Breast epithelium (tissue), 4 donors: ENCODE measurements at regions not wholly inside any gene's neighbourhood (a gene's known extent, or its start where the extent isn't known, plus 50 kb on each side); places are given as distances from the start of the nearest gene placed in this dataset.
A peak's percentile ranks its signal among the peaks of the same experiment; 100 is the strongest.
"Not testable (repeated sequence)": the region's sequence is repeated elsewhere in the genome, so short reads cannot be mapped to it uniquely, and the experiment has no call there.

Experiments
- DNase-seq, 2 donors: peaks; one replicate each; pipeline ENCODE4 v3.0.0-alpha.2; 2019; ENCODE audit warnings: low spot score in 2 of 2
- H3K27ac ChIP-seq, 2 donors: fragments of 200-600 bp; sonication (generic) in 1 of 2; one replicate each; pipeline ENCODE4 v1.5.1; 2016 to 2019; ENCODE audit warnings: mild to moderate bottlenecking in 1 of 2
- H3K27me3 ChIP-seq, 2 donors: fragments of 200-600 bp; sonication (generic) in 1 of 2; one replicate each; pipeline versions ENCODE4 v1.5.1 to v1.6.0; 2017 to 2019; ENCODE audit warnings: control low read depth in 1 of 2, mild to moderate bottlenecking in 1 of 2
- H3K36me3 ChIP-seq: fragments of 200-600 bp; one replicate; pipeline ENCODE4 v1.5.1; 2019
- H3K4me1 ChIP-seq, 2 donors: fragments of 200-600 bp; sonication (generic); one replicate each; pipeline ENCODE4 v1.5.1; 2016 to 2019; ENCODE audit warnings: control low read depth in 1 of 2
- H3K4me3 ChIP-seq, 3 donors: fragments of 200-600 bp; sonication (generic); 1 replicate in 2 of 3; 2 replicates in 1 of 3; pipeline ENCODE4 v1.5.1; 2016 to 2019; ENCODE audit warnings: mild to moderate bottlenecking in 3 of 3, moderate library complexity in 2 of 3
- H3K9me3 ChIP-seq, 2 donors: fragments of 200-600 bp; sonication (generic) in 1 of 2; one replicate each; pipeline ENCODE4 v1.5.1; 2016 to 2019; ENCODE audit warnings: control low read depth in 1 of 2
- POLR2A ChIP-seq: fragments of 450-650 bp; IDR thresholded peaks from one replicate; pipeline ENCODE4 v1.6.1; 2016; ENCODE audit warnings: antibody characterized with exemption, mild to moderate bottlenecking, moderate library complexity
- POLR2AphosphoS5 ChIP-seq, 3 donors: sonication (generic); formaldehyde crosslinking; IDR thresholded peaks; one replicate each; pipeline ENCODE4 v1.6.1; 2017; ENCODE audit warnings: antibody characterized with exemption in 3 of 3
- intact Hi-C: fragments of 100-400 bp; cut with DNase I; formaldehyde crosslinking; loops from one replicate; pipeline ENCODE4 v1.15.1; 2023; ENCODE audit warnings: low total_unique reads
- TF ChIP-seq, protein P1 (sequence below), 3 donors: fragments of 450-650 bp; IDR thresholded peaks; one replicate each; pipeline ENCODE4 v1.5.1; 2016 to 2017; ENCODE audit warnings: antibody characterized with exemption in 3 of 3, mild to moderate bottlenecking in 3 of 3, moderate library complexity in 3 of 3

DNA sequence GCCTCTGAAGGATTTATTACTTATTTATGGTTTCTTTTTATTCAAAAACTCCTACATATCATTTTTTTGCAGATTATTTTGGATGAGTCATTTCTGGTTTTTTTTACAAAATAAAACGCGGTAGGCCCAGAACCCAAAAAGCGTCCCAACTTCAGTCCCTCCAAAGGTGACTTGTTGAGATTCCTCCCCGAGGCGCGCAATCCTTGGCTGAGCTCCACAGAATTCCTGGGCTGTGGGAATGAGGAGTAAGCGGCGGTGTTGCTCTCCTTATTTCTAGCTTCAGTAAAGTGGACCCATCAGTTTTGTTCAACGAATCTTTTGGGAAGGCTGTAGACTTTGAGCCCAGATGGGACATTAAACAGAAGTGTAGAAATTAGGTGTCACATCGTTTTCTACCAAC, 67.0 kb upstream of the RMP24 start:
- Histone ChIP-seq H3K4me3 (no peak overlapping the region), H3K27me3 (no peaks in the 10 kb centered on the region), H3K9me3 (no peaks in the 10 kb centered on the region), H3K36me3 (no peaks in the 10 kb centered on the region), H3K4me1 (no peaks in the 10 kb centered on the region), H3K27ac (no peak overlapping the region)
- intact Hi-C loops = no loop called here
- DNase-seq = peak; percentile 61 to 76
- TF ChIP-seq POLR2A (no peak), POLR2AphosphoS5 (IDR thresholded peaks at IDR 0.05) (no peak)
- TF ChIP-seq, protein P1, sequence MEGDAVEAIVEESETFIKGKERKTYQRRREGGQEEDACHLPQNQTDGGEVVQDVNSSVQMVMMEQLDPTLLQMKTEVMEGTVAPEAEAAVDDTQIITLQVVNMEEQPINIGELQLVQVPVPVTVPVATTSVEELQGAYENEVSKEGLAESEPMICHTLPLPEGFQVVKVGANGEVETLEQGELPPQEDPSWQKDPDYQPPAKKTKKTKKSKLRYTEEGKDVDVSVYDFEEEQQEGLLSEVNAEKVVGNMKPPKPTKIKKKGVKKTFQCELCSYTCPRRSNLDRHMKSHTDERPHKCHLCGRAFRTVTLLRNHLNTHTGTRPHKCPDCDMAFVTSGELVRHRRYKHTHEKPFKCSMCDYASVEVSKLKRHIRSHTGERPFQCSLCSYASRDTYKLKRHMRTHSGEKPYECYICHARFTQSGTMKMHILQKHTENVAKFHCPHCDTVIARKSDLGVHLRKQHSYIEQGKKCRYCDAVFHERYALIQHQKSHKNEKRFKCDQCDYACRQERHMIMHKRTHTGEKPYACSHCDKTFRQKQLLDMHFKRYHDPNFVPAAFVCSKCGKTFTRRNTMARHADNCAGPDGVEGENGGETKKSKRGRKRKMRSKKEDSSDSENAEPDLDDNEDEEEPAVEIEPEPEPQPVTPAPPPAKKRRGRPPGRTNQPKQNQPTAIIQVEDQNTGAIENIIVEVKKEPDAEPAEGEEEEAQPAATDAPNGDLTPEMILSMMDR (IDR thresholded peaks at IDR 0.05) = no peak

DNA sequence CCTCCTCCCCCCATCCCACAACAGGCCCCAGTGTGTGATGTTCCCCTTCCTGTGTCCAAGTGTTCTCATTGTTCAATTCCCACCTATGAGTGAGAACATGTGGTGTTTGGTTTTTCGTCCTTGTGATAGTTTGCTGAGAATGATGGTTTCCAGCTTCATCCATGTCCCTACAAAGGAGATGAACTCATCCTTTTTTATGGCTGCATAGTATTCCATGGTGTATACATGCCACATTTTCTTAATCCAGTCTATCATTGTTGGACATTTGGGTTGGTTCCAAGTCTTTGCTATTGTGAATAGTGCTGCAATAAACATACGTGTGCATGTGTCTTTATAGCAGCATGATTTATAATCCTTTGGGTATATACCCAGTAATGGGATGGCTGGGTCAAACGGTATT, 66.2 kb upstream of the RMP24 start:
- H3K9me3 ChIP-seq, H3K4me3 ChIP-seq, H3K4me1 ChIP-seq, H3K27ac ChIP-seq, DNase-seq, H3K27me3 ChIP-seq, H3K36me3 ChIP-seq, intact Hi-C loops: not testable (repeated sequence)

DNA sequence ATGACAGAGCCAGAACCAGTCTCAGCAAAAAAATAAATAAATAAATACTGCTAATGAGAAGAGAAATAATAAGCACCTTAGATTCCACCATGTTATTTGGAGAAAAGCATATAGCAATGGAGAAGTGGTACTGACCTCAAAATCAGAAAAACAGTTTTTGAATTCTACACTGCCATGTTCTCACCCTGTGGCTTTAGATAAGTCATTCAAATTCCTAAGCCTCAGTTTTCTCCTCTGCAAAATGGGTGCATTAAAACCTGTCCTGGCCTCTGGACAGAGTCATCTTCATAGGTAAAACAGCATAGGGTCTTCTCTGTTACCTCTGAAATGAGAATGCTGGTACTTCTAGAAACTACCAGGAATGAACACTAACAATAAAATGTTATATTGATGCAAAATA, 62.2 kb upstream of the RMP24 start:
- Histone ChIP-seq H3K27me3 (no peaks in the 10 kb centered on the region), H3K4me3 (no peak overlapping the region), H3K4me1 (no peaks in the 10 kb centered on the region), H3K36me3 (no peaks in the 10 kb centered on the region), H3K27ac (no peak overlapping the region), H3K9me3 (no peaks in the 10 kb centered on the region)
- intact Hi-C loops = no loop called here
- TF ChIP-seq POLR2AphosphoS5 (IDR thresholded peaks at IDR 0.05) (no peak), POLR2A (no peak)
- TF ChIP-seq, protein P1 (IDR thresholded peaks at IDR 0.05) = no peak
- DNase-seq = no peak

GRCh38 chr18:35912332-35912731, 60.1 kb upstream of the RMP24 start:
- no peak for DNase-seq
- intact Hi-C loops = no loop called here
- no peaks in the 10 kb centered on the region for H3K36me3 ChIP-seq
- no peaks in the 10 kb centered on the region for H3K27me3 ChIP-seq
- TF ChIP-seq POLR2AphosphoS5 (IDR thresholded peaks at IDR 0.05) (no peak), POLR2A (no peak)
- TF ChIP-seq, protein P1 (IDR thresholded peaks at IDR 0.05) = no peak
- no peaks in the 10 kb centered on the region for H3K9me3 ChIP-seq
- no peak overlapping the region for H3K4me3 ChIP-seq
- no peak overlapping the region for H3K27ac ChIP-seq
- H3K4me1 ChIP-seq = no peaks in the 10 kb centered on the region

- DNase-seq = no peak
- TF ChIP-seq POLR2AphosphoS5 (IDR thresholded peaks at IDR 0.05) (no peak), POLR2A (no peak)
- TF ChIP-seq, protein P1 (IDR thresholded peaks at IDR 0.05) = no peak
- Histone ChIP-seq H3K27me3 (no peaks in the 10 kb centered on the region), H3K36me3 (no peaks in the 10 kb centered on the region), H3K4me1 (no peaks in the 10 kb centered on the region), H3K9me3 (no peaks in the 10 kb centered on the region), H3K4me3 (no peak overlapping the region), H3K27ac (no peak overlapping the region)
- intact Hi-C loops = no loop called here
These were observed 57.4 kb upstream of the RMP24 start for GRCh38 chr18:35915056-35915455.

GRCh38 chr18:35917043-35917442, 55.4 kb upstream of the RMP24 start:
- TF ChIP-seq, protein P1 (IDR thresholded peaks at IDR 0.05) = no peak
- TF ChIP-seq POLR2A (no peak), POLR2AphosphoS5 (IDR thresholded peaks at IDR 0.05) (no peak)
- DNase-seq = no peak
- Histone ChIP-seq H3K9me3 (no peaks in the 10 kb centered on the region), H3K4me3 (no peak overlapping the region), H3K4me1 (no peaks in the 10 kb centered on the region), H3K27me3 (no peaks in the 10 kb centered on the region), H3K36me3 (no peaks in the 10 kb centered on the region), H3K27ac (no peak overlapping the region)
- intact Hi-C loops = no loop called here
